GM12864 (cell line): ENCODE measurements at regions not wholly inside any gene's neighbourhood (a gene's known extent, or its start where the extent isn't known, plus 50 kb on each side); places are given as distances from the start of the nearest gene placed in this dataset.

Source experiments
- DNase-seq: peaks from one replicate; pipeline ENCODE4 v3.0.0-alpha.2; 2011; ENCODE audit warnings: low read depth
- H3K4me3 ChIP-seq: 2 replicates; pipeline ENCODE4 v1.5.1; 2011; ENCODE audit warnings: mild to moderate bottlenecking, low read depth, low read length, control low read depth
- TF ChIP-seq, protein P1 (sequence below): IDR thresholded peaks from 2 replicates; pipeline ENCODE4 v1.5.1; 2011; ENCODE audit warnings: low read depth, mild to moderate bottlenecking, moderate library complexity, low read length, control low read depth, inconsistent platforms; ENCODE audit errors: missing control alignments

DNA sequence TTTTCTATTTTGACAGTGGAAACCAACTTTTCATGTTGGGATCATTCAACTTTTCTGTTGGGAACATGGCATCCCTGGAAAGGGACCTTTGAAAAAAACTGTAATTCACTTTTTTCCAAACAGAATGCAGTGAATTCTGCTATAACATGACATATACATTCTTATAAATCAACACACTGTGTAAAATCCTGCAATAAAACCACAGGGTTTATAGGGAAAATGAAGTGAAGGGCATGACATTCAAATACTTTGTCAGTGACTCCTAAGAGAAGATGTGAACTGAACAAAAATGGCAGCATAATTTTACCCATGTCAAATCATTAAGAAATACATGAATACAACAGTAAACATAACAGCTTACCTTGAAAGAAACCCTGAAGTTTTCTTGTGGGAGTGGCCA, 264.5 kb upstream of the ANKRD50 start:
- TF ChIP-seq, protein P1, sequence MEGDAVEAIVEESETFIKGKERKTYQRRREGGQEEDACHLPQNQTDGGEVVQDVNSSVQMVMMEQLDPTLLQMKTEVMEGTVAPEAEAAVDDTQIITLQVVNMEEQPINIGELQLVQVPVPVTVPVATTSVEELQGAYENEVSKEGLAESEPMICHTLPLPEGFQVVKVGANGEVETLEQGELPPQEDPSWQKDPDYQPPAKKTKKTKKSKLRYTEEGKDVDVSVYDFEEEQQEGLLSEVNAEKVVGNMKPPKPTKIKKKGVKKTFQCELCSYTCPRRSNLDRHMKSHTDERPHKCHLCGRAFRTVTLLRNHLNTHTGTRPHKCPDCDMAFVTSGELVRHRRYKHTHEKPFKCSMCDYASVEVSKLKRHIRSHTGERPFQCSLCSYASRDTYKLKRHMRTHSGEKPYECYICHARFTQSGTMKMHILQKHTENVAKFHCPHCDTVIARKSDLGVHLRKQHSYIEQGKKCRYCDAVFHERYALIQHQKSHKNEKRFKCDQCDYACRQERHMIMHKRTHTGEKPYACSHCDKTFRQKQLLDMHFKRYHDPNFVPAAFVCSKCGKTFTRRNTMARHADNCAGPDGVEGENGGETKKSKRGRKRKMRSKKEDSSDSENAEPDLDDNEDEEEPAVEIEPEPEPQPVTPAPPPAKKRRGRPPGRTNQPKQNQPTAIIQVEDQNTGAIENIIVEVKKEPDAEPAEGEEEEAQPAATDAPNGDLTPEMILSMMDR = no peak
- no peak for DNase-seq

DNA sequence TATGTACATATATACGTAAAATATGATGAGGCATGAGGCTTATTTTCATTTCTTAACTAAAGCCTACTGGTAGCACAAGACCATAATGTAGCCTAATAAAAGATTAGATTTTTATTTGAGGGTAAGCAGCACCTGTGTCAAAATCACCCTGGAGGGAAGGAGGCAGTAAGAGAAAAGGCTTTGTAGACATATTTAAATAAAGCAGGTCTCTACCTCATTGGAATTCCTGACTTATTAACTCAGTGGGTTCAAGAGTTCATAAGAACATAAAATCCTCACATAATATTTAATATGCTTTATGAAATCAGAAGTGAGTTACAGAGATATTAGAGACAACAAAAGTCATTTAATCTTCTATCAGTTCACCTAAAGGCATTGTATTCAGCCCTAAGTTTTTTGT, 261.6 kb upstream of the ANKRD50 start:
- TF ChIP-seq, protein P1 = no peak
- DNase-seq = no peak
- no peak overlapping the region for H3K4me3 ChIP-seq

More for the DNA sequence above, 264.5 kb upstream of the ANKRD50 start:
- H3K4me3 ChIP-seq = no peak overlapping the region

DNA sequence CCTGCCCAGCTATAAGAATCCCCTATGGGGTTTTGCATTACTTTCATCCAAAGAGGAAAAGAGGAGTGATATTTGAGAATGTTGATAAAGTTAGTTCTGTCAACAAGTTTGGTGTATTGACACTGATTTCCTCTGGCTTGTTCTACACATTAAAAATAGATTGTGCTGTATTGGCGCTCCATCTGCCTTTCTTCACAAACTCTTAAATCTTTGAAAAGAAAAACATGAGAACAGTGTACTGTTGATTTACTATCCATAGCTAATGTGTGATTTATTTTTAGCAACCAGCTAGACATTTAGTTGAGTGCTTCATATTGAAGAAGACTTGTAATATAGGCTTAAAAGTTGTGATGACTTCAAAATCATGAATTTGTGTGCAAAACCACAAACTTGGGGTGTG, 261.2 kb upstream of the ANKRD50 start:
- TF ChIP-seq, protein P1 = no peak
- no peak for DNase-seq
- no peak overlapping the region for H3K4me3 ChIP-seq

DNA sequence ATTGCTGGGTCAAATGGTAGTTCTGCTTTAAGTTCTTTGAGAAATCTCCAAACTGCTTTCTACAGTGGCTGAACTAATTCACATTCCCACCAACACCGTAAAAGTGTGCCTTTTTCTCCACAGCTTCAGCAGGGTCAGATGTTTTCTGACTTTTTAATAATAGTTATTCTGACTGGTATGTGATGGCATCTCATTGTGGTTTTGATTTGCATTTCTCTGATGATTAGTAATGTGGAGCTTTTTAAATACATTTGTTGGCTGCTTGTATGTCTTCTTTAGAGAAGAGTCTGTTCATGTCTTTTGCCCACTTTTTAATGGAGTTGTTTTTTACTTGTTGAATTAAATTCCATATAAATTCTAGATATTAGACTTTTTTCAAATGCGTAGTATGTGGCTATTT, 257.5 kb upstream of the ANKRD50 start:
- no peak overlapping the region for H3K4me3 ChIP-seq
- DNase-seq = no peak
- TF ChIP-seq, protein P1 = no peak

DNA sequence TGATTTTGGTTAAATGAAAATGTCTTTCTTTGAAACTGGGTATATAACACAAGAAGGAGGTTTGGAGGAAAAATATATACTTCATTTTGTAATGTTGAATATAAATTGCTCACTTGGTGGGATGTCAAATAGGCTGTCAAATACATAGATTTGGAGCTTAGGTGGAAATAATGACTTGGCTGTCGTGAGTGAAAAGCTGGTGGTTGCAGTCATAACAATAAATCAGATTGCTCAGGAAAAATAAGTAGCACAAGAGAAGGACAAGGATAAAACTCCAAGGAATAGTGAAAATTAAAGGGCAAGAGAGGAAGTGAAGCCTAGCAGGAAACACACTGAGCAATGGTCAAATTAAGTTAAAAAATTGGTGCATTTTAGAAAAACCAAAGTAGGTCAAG, 253.0 kb upstream of the ANKRD50 start:
- TF ChIP-seq, protein P1 = no peak
- DNase-seq = no peak
- H3K4me3 ChIP-seq = no peak overlapping the region

DNA sequence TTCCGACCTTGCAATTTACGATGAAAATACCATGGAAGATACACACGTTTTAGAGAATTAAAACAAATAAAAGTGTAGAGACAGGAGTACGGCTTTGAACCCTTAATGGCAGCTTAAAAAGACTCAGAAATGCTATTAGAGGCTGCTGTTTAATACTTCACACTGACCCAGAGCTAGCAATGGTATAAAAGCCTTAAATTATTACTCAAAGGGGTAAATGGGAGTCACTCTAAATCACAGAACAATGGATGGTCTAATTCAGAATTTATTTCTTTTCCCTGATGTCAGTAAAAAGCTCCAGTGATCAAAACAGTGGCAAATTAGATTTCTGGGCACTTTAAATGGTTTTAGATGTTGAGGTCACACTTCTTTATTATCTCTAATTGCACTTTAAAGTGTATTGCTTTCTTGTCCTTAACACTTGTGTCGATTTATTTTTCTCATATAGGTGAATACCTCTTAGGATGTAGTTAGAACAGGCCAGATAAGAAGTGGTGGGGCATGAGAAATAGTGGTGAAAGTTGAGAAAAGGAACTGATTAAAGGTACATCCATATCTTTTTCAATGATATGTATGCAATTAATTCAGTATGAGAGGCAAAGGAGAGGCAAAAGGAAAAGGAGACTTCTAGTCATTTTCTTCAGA, 252.4 kb upstream of the ANKRD50 start:
- TF ChIP-seq, protein P1 = no peak
- no peak overlapping the region for H3K4me3 ChIP-seq
- no peak for DNase-seq

DNA sequence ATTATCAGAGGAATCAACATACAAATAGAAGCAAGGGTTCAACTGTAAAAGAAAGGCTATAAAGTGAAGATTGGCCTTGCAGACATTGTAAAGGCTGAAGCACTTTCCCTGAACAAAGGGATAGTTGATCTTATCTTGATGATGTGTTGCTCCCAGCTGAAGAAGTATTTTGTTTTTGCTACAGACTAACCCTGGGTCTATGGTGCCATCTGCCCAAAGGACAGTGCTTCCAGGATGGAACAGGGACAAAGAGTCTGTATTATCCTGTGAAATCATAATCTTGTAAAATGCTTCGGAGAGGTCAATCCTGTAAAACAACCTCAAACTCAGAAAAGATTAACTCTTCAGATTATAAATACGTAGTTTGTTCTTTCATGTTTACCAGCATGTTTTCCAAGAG, 251.7 kb upstream of the ANKRD50 start:
- no peak for DNase-seq
- no peak overlapping the region for H3K4me3 ChIP-seq
- TF ChIP-seq, protein P1 = no peak
